IgD-negative memory B cell (primary cell): ENCODE measurements at regions not wholly inside any gene's neighbourhood (a gene's known extent, or its start where the extent isn't known, plus 50 kb on each side); places are given as distances from the start of the nearest gene placed in this dataset.

Experiments
- H3K27ac Mint-ChIP-seq, 3 donors: one replicate each; pipeline ENCODE4 v1.8.0; 2020 to 2022; ENCODE audit warnings: mild to moderate bottlenecking in 3 of 3, mixed read lengths in 3 of 3, moderate library complexity in 1 of 3
- H3K27me3 Mint-ChIP-seq: one replicate; pipeline ENCODE4 v1.8.0; 2021; ENCODE audit warnings: mixed read lengths
- H3K36me3 Mint-ChIP-seq: one replicate; pipeline ENCODE4 v1.8.0; 2020; ENCODE audit warnings: mild to moderate bottlenecking, mixed read lengths
- H3K4me1 Mint-ChIP-seq, 3 donors: one replicate each; pipeline ENCODE4 v1.8.0; 2020 to 2022; ENCODE audit warnings: mixed read lengths in 3 of 3, mild to moderate bottlenecking in 1 of 3
- H3K4me3 Mint-ChIP-seq, 4 donors: one replicate each; pipeline ENCODE4 v1.8.0; 2020 to 2022; ENCODE audit warnings: mild to moderate bottlenecking in 4 of 4, mixed read lengths in 4 of 4, moderate library complexity in 3 of 4
- H3K9me3 Mint-ChIP-seq, 3 donors: one replicate each; pipeline ENCODE4 v1.8.0; 2020 to 2021; ENCODE audit warnings: mixed read lengths in 3 of 3, mild to moderate bottlenecking in 1 of 3

DNA sequence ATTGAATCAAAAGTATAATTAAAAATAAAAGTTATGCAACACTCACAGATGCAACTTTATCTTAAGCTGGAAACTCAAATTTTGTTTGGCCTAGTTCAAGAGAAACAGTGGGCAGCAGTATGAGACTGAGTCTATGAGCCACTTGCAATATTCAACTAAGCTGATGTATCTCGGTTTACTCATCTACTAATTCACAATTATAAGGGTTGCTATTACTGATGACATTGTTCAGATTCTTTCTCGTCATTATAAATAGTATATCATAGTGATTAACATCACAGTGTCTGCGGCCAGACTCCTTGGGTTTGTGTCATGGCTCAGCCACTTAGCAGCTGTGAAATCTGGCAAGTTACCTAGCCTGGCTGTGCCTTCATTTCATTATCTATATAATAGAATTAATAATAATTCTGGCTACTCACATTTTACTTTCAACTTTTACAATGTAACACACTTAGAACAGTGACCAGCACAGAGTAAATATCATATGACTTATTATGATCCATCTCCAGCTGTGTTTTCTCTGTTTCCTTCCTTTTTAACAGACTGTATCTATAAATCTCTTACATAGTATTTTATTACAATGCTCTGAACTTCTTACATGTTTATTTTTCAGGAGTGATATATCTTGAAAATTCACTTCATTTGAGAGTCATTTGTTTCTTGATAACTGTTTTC, 194.3 kb upstream of the RGS18 start:
- H3K9me3 Mint-ChIP-seq = peaks cover 0 to 6% (median 0%) of the 10 kb centered on the region in 3 donors
- H3K4me3 Mint-ChIP-seq = no peak overlapping the region
- no peak overlapping the region for H3K27ac Mint-ChIP-seq
- H3K27me3 Mint-ChIP-seq = no peaks in the 10 kb centered on the region
- no peaks in the 10 kb centered on the region for H3K4me1 Mint-ChIP-seq
- no peaks in the 10 kb centered on the region for H3K36me3 Mint-ChIP-seq

DNA sequence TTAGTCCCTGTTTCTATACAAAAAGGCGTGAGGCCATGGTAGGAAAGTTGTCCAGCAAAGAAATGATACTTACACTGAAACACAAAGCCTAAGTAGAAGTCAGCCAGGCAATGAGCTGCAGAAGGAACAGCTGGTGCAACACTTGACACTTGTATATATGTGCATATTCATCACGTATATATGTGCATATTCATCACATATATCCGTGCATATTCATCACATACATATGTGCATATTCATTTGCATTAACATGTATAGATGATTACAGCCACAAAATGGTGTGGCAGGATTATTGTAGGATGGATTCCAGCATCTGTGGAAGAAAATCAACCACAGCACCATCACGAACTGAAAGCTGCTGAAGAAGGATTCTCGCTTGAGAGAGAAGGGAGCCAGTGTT, 189.0 kb upstream of the RGS18 start:
- no peaks in the 10 kb centered on the region for H3K27me3 Mint-ChIP-seq
- no peak overlapping the region for H3K27ac Mint-ChIP-seq
- H3K4me1 Mint-ChIP-seq = no peaks in the 10 kb centered on the region
- no peaks in the 10 kb centered on the region for H3K36me3 Mint-ChIP-seq
- peaks cover 0 to under 1% (median 0%) of the 10 kb centered on the region in 3 donors for H3K9me3 Mint-ChIP-seq
- no peak overlapping the region for H3K4me3 Mint-ChIP-seq

- no peaks in the 10 kb centered on the region for H3K4me1 Mint-ChIP-seq
- peaks cover 0 to 3% (median 0%) of the 10 kb centered on the region in 3 donors for H3K9me3 Mint-ChIP-seq
- H3K36me3 Mint-ChIP-seq = no peaks in the 10 kb centered on the region
- H3K27me3 Mint-ChIP-seq = no peaks in the 10 kb centered on the region
- no peak overlapping the region for H3K27ac Mint-ChIP-seq
- H3K4me3 Mint-ChIP-seq = no peak overlapping the region
Observed at GRCh38 chr1:191970116-191970515, 188.1 kb upstream of the RGS18 start.

DNA sequence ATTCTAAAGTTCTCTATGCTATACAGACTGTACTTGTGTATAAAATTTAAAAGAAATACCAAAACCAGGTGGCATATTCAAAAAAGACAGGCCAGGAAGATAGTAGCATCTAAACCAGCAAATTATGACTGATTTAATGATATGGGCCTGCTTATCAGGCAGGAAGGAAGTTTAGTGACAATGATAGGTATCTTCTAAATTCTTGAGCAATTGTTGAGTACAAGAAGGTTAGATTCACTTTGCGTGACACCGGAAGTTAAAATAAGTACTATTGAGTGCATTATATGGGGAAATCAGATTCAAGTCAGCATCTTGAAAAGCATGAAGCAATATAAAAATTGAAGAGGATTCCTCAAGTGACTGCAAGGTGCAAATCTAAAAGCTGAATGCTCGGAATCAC, 186.8 kb upstream of the RGS18 start:
- no peak overlapping the region for H3K4me3 Mint-ChIP-seq
- no peaks in the 10 kb centered on the region for H3K36me3 Mint-ChIP-seq
- no peak overlapping the region for H3K27ac Mint-ChIP-seq
- H3K27me3 Mint-ChIP-seq = no peaks in the 10 kb centered on the region
- H3K9me3 Mint-ChIP-seq = peaks cover 0 to 7% (median 0%) of the 10 kb centered on the region in 3 donors
- H3K4me1 Mint-ChIP-seq = no peaks in the 10 kb centered on the region

- Mint-ChIP-seq H3K27me3 (no peaks in the 10 kb centered on the region), H3K9me3 (peaks cover 0 to 7% (median 0%) of the 10 kb centered on the region in 3 donors), H3K27ac (no peak overlapping the region), H3K4me3 (no peak overlapping the region), H3K36me3 (no peaks in the 10 kb centered on the region), H3K4me1 (no peaks in the 10 kb centered on the region)
Observed at GRCh38 chr1:191974004-191974403, 184.3 kb upstream of the RGS18 start.

- no peaks in the 10 kb centered on the region for H3K4me1 Mint-ChIP-seq
- peaks cover 0 to 7% (median 4%) of the 10 kb centered on the region in 3 donors for H3K9me3 Mint-ChIP-seq
- no peak overlapping the region for H3K27ac Mint-ChIP-seq
- H3K36me3 Mint-ChIP-seq = no peaks in the 10 kb centered on the region
- H3K4me3 Mint-ChIP-seq = no peak overlapping the region
- no peaks in the 10 kb centered on the region for H3K27me3 Mint-ChIP-seq
Observed at GRCh38 chr1:191977874-191978506, 180.3 kb upstream of the RGS18 start.

GRCh38 chr1:191984856-191985255, 173.4 kb upstream of the RGS18 start:
- Mint-ChIP-seq H3K4me3 (no peak overlapping the region), H3K27me3 (no peaks in the 10 kb centered on the region), H3K9me3 (peaks cover 0 to 7% (median 0%) of the 10 kb centered on the region in 3 donors), H3K4me1 (no peaks in the 10 kb centered on the region), H3K27ac (no peak overlapping the region), H3K36me3 (no peaks in the 10 kb centered on the region)

DNA sequence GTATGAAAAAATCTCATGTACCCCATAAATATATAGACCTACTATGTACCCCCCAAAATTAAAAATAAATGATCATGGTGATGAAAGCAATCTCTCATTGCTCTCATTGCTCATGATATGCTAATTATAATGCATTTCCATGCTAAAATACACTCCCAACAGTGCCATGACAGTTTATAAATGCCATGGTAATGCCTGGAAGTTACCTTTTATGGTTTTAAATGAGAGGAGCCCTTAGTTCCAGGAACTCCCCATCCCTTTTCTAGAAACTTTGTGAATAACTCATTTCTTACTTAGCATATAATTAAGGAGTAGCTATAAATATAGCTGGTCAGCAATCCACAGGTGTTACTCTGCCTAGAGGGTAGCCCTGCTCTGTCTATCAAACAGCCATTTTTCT, 166.1 kb upstream of the RGS18 start:
- H3K36me3 Mint-ChIP-seq = no peaks in the 10 kb centered on the region
- H3K4me3 Mint-ChIP-seq = no peak overlapping the region
- peaks cover 0 to 3% (median 3%) of the 10 kb centered on the region in 3 donors for H3K9me3 Mint-ChIP-seq
- no peak overlapping the region for H3K27ac Mint-ChIP-seq
- H3K4me1 Mint-ChIP-seq = no peaks in the 10 kb centered on the region
- no peaks in the 10 kb centered on the region for H3K27me3 Mint-ChIP-seq

DNA sequence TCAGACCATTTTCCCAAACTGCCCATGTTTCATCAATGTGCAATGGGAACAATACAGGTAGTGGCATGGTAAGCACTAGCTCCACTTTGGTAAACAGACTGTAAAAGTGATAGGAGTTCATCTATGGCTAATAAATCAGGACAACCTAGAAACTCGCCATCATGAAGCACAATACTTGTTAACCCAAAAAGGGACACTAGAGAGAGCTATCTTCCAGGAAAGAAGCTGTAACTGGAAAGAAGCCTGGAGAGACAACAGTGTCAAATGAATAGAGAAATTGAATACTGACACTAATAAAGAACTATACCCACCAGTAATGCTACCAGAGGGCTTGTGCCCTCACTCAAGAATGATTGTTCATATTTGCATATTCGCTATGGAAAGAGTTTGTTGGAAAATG, 164.7 kb upstream of the RGS18 start:
- Mint-ChIP-seq H3K36me3 (no peaks in the 10 kb centered on the region), H3K9me3 (peaks cover 0 to 3% (median 3%) of the 10 kb centered on the region in 3 donors), H3K4me1 (no peaks in the 10 kb centered on the region), H3K27me3 (no peaks in the 10 kb centered on the region), H3K4me3 (no peak overlapping the region), H3K27ac (no peak overlapping the region)

GRCh38 chr1:192002063-192002462, 156.2 kb upstream of the RGS18 start:
- no peaks in the 10 kb centered on the region for H3K27me3 Mint-ChIP-seq
- H3K4me1 Mint-ChIP-seq = no peaks in the 10 kb centered on the region
- no peak overlapping the region for H3K4me3 Mint-ChIP-seq
- no peaks in the 10 kb centered on the region for H3K36me3 Mint-ChIP-seq
- no peaks in the 10 kb centered on the region for H3K9me3 Mint-ChIP-seq
- no peak overlapping the region for H3K27ac Mint-ChIP-seq

GRCh38 chr1:192003295-192004077, 154.8 kb upstream of the RGS18 start:
- Mint-ChIP-seq H3K36me3 (no peaks in the 10 kb centered on the region), H3K4me3 (no peak overlapping the region), H3K4me1 (no peaks in the 10 kb centered on the region), H3K27ac (no peak overlapping the region), H3K27me3 (no peaks in the 10 kb centered on the region), H3K9me3 (peaks cover 0 to 2% (median 0%) of the 10 kb centered on the region in 3 donors)

DNA sequence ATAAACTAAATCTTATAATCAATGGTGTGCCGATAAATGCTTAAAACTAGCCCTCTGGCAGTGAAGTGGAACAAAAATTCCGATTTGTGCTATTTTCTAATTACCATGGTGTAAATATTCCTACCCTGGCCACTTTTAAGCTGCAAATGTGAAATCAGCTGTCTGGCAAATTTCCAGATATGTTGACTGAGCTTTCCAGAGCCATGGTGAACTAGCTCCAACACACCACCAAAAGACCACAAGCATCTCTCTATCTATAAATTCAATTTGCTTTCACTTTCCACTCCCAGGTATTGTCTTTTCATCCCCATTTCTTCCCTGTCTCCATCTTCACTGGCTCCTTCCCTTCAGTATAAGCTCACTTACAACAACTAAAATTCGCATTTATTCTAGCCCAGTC, 152.3 kb upstream of the RGS18 start:
- no peaks in the 10 kb centered on the region for H3K27me3 Mint-ChIP-seq
- H3K4me3 Mint-ChIP-seq = no peak overlapping the region
- H3K4me1 Mint-ChIP-seq = no peaks in the 10 kb centered on the region
- peaks cover 0 to 2% (median 0%) of the 10 kb centered on the region in 3 donors for H3K9me3 Mint-ChIP-seq
- no peaks in the 10 kb centered on the region for H3K36me3 Mint-ChIP-seq
- no peak overlapping the region for H3K27ac Mint-ChIP-seq

- no peak overlapping the region for H3K4me3 Mint-ChIP-seq
- no peak overlapping the region for H3K27ac Mint-ChIP-seq
- no peaks in the 10 kb centered on the region for H3K27me3 Mint-ChIP-seq
- no peaks in the 10 kb centered on the region for H3K36me3 Mint-ChIP-seq
- no peaks in the 10 kb centered on the region for H3K4me1 Mint-ChIP-seq
- H3K9me3 Mint-ChIP-seq = peaks cover 0 to 2% (median 0%) of the 10 kb centered on the region in 3 donors
Observed at GRCh38 chr1:192008281-192008825, 149.9 kb upstream of the RGS18 start.

DNA sequence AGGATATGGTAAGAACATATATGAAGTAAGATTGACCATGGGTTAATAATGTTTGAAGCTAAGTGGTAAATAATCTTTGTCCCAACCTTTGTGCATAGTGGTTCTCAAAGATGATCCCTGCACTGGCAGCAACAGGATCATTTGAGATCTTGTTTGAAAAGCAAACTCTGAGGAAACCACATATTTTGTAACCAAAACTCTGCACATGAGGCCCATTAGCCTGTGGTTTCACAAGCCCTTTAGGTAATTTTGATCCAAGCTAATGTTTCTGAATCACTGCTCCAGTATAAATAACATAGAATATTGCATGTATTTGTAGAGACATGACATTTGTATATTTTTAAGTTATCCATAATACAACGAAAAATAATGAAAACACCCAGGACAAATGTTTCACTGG, 147.9 kb upstream of the RGS18 start:
- Mint-ChIP-seq H3K36me3 (no peaks in the 10 kb centered on the region), H3K27ac (no peak overlapping the region), H3K27me3 (no peaks in the 10 kb centered on the region), H3K4me3 (no peak overlapping the region), H3K9me3 (peaks cover 0 to 2% (median 0%) of the 10 kb centered on the region in 3 donors), H3K4me1 (no peaks in the 10 kb centered on the region)

DNA sequence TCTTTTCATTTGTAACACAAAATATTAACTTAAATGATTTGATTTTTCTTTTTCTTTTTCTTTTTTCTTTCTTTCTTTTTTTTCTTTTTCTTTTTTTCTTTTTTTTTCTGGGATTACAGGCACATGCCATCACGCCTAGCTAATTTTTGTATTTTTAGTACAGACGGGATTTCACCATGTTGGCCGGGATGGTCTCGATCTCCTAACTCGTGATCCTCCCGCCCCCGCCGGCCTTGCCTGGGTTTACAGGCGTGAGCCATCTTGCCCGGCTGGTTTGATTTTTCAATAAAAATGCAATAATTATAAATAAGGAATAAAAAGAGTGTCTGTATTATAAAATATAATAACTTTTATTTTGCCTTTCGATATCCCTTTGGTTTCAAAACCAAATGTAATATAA, 146.7 kb upstream of the RGS18 start:
- no peak overlapping the region for H3K27ac Mint-ChIP-seq
- H3K4me3 Mint-ChIP-seq = no peak overlapping the region
- no peaks in the 10 kb centered on the region for H3K36me3 Mint-ChIP-seq
- H3K9me3 Mint-ChIP-seq = peaks cover 0 to 2% (median 0%) of the 10 kb centered on the region in 3 donors
- H3K4me1 Mint-ChIP-seq = no peaks in the 10 kb centered on the region
- H3K27me3 Mint-ChIP-seq = no peaks in the 10 kb centered on the region
